ENCODE measurements at regions not wholly inside any gene's neighbourhood (a gene's known extent, or its start where the extent isn't known, plus 50 kb on each side); places are given as distances from the start of the nearest gene placed in this dataset.

DNA sequence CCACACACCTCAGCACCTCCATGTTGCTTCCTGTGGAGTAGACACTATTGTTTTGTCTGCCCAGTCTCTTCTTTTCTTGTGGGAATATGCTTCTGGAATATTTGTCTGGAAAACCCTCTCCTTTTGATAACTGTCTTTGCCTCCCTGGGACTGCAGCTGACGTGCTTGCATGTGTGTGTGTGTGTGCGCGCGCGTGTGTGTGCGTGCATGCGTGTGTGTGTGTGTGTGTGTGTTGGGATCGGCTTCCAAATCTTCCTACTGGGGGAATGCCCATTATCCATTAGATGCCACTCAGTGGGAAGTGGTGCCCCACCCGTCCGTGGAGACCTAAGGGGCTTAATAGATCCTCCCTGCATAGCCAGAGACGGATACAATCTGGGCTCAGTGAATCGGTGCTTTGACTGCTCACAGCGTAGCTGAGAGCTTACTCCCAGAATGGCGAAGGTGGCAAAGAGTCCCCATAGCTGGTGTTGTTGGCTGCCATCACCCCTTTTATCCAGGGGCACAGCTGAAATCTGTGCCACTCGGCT is 86.9 kb downstream of the RRM2 start:
- no peak for TF ChIP-seq CTCF (IDR thresholded peaks at IDR 0.05; ENCODE audit: control insufficient read depth, insufficient read depth, low read depth, low read length, missing control alignments)
- H3K4me3 ChIP-seq (ENCODE audit: control insufficient read depth, low read depth, low read length), result no peak overlapping the region
- no peak for DNase-seq (ENCODE audit: low read depth)

DNA sequence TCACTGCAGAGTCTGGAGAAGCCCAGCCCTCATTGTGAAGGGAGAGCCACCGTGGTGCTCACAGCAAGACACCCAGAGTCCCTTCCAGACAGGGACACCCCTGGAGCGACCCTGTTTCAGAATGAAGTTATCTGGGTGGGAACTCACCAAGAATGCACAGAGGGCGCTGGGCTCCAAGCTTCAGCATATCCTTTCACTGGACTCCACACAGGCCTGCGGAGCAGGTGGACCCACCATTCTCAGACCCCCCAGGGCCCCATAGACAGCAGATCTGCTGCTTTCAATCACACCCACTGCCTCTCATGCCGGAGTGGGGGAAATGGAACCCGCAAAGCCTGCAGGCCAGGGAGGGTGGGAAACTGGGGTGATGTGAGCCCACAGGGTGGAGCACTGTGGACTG is 87.8 kb downstream of the RRM2 start:
- no peak for TF ChIP-seq CTCF (IDR thresholded peaks at IDR 0.05; ENCODE audit: control insufficient read depth, insufficient read depth, low read depth, low read length, missing control alignments)
- no peak for DNase-seq (ENCODE audit: low read depth)
- no peak overlapping the region for H3K4me3 ChIP-seq (ENCODE audit: control insufficient read depth, low read depth, low read length)

DNA sequence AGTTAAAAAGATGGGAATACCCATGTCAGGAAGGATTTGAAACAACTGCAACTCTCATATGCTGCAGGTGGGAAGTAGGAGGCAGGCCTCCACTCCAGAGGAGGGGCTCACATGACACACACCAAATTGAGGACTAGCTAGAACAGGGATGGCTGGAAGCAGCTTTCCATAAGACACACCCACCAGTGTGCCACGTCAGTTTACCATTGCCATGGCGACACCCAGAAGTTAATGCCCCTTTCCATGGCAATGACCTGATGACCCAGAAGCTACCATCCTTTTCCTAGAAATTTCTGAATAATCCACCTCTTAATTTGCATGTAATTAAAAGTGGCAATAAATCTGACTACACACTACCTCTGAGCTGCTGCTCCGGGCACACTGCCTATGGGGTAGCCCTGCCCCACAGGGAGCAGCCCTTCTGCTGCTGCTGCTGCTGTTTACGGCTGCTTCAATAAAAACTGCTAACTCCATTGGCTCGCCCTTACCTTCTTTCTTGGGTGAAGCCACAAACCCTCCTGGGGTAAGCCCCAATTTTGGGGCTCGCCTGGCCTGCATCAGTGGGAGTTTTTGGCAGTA is 89.4 kb downstream of the RRM2 start:
- no peak for DNase-seq (ENCODE audit: low read depth)
- H3K4me3 ChIP-seq (ENCODE audit: control insufficient read depth, low read depth, low read length), result no peak overlapping the region
- TF ChIP-seq CTCF (IDR thresholded peaks at IDR 0.05; ENCODE audit: control insufficient read depth, insufficient read depth, low read depth, low read length, missing control alignments), result no peak

- H3K4me3 ChIP-seq (ENCODE audit: control insufficient read depth, low read depth, low read length), result no peak overlapping the region
- no peak for DNase-seq (ENCODE audit: low read depth)
- no peak for TF ChIP-seq CTCF (IDR thresholded peaks at IDR 0.05; ENCODE audit: control insufficient read depth, insufficient read depth, low read depth, low read length, missing control alignments)
These were observed 89.9 kb upstream of the HPCAL1 start for GRCh38 chr2:10212827-10213226.

DNA sequence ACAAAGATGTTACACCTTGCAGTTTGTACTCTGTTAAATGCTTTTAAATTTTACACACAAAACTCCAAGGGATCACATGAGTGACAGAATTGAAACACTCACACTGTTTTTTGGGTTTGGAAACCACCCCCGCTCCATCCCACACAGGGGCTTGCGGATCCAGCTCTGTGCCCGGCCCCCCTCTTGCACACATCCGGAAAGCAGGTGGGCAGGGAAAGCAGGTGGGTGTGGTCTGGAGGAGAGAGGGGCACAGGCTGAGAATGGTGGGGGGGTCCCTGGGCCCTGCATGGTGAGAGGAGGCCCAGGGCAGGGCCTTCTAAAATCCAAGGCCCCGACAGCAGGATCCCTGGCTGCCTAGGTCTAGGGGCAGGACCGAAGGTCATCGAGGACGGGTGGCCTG is 88.5 kb upstream of the HPCAL1 start:
- H3K4me3 ChIP-seq (ENCODE audit: control insufficient read depth, low read depth, low read length), result no peak overlapping the region

DNA sequence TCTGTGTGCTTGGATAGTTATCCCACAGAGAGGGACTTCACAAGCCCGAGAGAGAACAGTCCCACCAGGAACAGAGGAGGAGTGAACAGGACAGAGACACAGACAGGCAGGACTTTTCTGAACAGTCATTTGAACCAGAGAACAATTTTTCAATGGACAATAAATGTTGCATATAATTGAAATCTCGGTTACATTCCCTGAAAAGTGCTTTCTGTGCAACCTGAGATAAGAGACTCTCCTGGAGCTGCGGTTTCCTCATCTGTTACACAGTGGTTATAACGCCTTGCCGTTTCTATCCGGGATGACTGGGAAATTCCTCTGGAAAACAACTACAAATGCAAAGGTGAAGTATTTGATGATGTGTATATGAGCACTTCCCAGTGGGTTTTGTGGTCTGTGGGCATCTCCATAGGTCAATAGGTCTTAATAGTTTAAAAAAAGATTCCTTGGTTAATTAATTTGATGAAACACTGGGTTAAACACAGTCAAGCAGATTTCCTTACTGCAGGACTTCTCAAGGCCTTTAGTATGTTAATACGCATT is 87.2 kb upstream of the HPCAL1 start:
- no peak for TF ChIP-seq CTCF (IDR thresholded peaks at IDR 0.05; ENCODE audit: control insufficient read depth, insufficient read depth, low read depth, low read length, missing control alignments)
- no peak for DNase-seq (ENCODE audit: low read depth)
- no peak overlapping the region for H3K4me3 ChIP-seq (ENCODE audit: control insufficient read depth, low read depth, low read length)

More for the DNA sequence above, 88.5 kb upstream of the HPCAL1 start:
- no peak for TF ChIP-seq CTCF (IDR thresholded peaks at IDR 0.05; ENCODE audit: control insufficient read depth, insufficient read depth, low read depth, low read length, missing control alignments)
- no peak for DNase-seq (ENCODE audit: low read depth)

Measured in AG09309 (cell line).